ENCODE measurements at regions not wholly inside any gene's neighbourhood (a gene's known extent, or its start where the extent isn't known, plus 50 kb on each side); places are given as distances from the start of the nearest gene placed in this dataset.

DNA sequence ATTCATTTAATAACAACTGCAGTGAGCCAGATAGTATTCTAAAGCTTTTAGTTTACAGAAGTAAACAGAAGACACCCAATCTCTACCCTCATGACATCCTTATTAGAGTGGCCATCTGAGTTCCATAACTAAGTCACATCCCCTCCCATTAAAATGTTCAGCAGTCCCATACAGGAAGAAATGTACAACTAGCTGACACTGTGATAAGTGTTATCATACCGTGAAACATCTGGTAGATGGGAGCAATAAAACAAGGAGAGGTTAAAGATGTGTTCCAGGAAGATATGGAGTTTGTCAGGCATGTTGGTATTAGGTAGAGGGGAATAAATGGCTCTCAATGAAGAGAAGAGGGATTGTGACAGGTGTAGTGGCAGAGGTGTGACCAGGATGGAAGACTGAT is 60.5 kb upstream of the CAV2 start (continued):
- TF ChIP-seq, protein P1, sequence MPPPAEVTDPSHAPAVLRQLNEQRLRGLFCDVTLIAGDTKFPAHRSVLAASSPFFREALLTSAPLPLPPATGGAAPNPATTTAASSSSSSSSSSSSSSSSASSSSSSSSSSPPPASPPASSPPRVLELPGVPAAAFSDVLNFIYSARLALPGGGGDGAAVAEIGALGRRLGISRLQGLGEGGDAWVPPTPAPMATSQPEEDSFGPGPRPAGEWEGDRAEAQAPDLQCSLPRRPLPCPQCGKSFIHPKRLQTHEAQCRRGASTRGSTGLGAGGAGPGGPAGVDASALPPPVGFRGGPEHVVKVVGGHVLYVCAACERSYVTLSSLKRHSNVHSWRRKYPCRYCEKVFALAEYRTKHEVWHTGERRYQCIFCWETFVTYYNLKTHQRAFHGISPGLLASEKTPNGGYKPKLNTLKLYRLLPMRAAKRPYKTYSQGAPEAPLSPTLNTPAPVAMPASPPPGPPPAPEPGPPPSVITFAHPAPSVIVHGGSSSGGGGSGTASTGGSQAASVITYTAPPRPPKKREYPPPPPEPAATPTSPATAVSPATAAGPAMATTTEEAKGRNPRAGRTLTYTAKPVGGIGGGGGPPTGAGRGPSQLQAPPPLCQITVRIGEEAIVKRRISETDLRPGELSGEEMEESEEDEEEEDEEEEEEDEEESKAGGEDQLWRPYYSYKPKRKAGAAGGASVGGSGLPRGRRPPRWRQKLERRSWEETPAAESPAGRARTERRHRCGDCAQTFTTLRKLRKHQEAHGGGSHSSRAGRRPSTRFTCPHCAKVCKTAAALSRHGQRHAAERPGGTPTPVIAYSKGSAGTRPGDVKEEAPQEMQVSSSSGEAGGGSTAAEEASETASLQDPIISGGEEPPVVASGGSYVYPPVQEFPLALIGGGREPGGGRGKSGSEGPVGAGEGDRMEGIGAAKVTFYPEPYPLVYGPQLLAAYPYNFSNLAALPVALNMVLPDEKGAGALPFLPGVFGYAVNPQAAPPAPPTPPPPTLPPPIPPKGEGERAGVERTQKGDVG (CRISPR knock-in tag; IDR thresholded peaks at IDR 0.05): no peak
- TF ChIP-seq, protein P2, sequence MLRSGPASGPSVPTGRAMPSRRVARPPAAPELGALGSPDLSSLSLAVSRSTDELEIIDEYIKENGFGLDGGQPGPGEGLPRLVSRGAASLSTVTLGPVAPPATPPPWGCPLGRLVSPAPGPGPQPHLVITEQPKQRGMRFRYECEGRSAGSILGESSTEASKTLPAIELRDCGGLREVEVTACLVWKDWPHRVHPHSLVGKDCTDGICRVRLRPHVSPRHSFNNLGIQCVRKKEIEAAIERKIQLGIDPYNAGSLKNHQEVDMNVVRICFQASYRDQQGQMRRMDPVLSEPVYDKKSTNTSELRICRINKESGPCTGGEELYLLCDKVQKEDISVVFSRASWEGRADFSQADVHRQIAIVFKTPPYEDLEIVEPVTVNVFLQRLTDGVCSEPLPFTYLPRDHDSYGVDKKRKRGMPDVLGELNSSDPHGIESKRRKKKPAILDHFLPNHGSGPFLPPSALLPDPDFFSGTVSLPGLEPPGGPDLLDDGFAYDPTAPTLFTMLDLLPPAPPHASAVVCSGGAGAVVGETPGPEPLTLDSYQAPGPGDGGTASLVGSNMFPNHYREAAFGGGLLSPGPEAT (IDR thresholded peaks at IDR 0.05; ENCODE audit: low read depth): no peak
- TF ChIP-seq, protein P3, sequence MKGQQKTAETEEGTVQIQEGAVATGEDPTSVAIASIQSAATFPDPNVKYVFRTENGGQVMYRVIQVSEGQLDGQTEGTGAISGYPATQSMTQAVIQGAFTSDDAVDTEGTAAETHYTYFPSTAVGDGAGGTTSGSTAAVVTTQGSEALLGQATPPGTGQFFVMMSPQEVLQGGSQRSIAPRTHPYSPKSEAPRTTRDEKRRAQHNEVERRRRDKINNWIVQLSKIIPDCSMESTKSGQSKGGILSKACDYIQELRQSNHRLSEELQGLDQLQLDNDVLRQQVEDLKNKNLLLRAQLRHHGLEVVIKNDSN (IDR thresholded peaks at IDR 0.05; ENCODE audit: borderline replicate concordance, extremely low read length, insufficient read depth, low read depth, low read length): no peak

DNA sequence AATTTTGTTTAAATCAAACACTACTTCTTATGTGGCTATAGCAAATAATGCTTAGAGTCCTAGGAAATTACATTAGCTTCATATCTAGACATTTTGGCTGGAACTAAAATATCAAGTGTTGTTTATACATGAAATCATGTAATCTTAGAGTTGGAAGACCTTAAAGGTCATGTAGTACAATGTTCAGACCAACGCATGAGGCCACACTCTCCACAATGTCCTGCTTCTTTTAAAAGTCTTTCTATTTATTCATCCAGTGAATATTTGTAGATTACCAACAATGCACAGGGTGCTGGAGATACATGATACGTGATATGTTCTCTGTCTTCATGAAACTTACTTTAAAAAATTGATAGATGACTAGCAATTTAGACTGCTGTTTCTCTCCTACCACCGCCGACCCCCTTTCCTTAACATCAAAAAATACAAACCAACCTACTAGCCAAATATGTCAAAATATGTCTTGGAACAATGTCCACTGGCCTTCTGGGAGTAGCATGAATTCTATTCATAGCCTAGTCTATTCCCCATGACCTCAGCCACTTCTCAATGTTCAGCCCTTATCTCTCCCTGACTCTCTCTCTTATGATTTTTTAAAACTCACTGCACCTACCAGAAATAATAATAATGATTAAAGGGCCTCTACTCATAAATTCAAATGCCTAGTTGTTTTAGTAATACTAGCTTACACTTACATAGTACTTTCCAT is 59.5 kb upstream of the CAV2 start:
- 46% methylated on average over 4 of the region's 4 CpGs for WGBS (ENCODE audit: insufficient coverage, insufficient replicate concordance, low lambda C conversion rate, missing lambda C conversion rate)
- SMC1A ChIA-PET (ENCODE audit: uncharacterized antibody, unreplicated experiment): no interaction called here
- H3K9ac ChIP-seq (ENCODE audit: control insufficient read depth, insufficient read depth, low read length): no peak overlapping the region
- no peaks in the 10 kb centered on the region for H3K9me3 ChIP-seq (replicated peaks; ENCODE audit: control insufficient read depth, insufficient read depth, low read length)
- CTCF ChIA-PET: no interaction called here
- no peaks in the 10 kb centered on the region for H3K79me2 ChIP-seq (ENCODE audit: control insufficient read depth, insufficient read depth, low read length)
- H4K20me1 ChIP-seq (ENCODE audit: control insufficient read depth, insufficient read depth): no peaks in the 10 kb centered on the region
- FAIRE-seq (no peak), DNase-seq (ENCODE audit: low read depth, low spot score) (no peak), ATAC-seq (no peak)
- intact Hi-C loops (cut with micrococcal nuclease; ENCODE audit: unreplicated experiment) (no loop called here), in situ Hi-C loops (cut with MboI) (no loop called here)
- H3K27ac ChIP-seq (ENCODE audit: control insufficient read depth, insufficient read depth): no peak overlapping the region
- RAD21 ChIA-PET (ENCODE audit: unreplicated experiment): no interaction called here
- no peaks in the 10 kb centered on the region for H3K36me3 ChIP-seq (ENCODE audit: control insufficient read depth in 2 of 2, insufficient read depth in 2 of 2, low read length in 1 of 2)
- POLR2A ChIA-PET: no interaction called here
- no peak overlapping the region for H3K4me2 ChIP-seq (ENCODE audit: control insufficient read depth, insufficient read depth)
- no peaks in the 10 kb centered on the region for H3K4me1 ChIP-seq (ENCODE audit: control insufficient read depth, insufficient read depth, low read length)
- BruUV-seq (replicated peaks): no TSS peak
- no peak overlapping the region for H3K4me3 ChIP-seq
- H2AFZ ChIP-seq (ENCODE audit: control insufficient read depth, low read depth, low read length): no peak overlapping the region
- H3K27me3 ChIP-seq (replicated peaks in 1 of 2; ENCODE audit: control insufficient read depth in 2 of 2, insufficient read depth in 2 of 2, low read length in 1 of 2): no peaks in the 10 kb centered on the region; a peak in 2 of 4 replicates
- TF ChIP-seq, protein P4, sequence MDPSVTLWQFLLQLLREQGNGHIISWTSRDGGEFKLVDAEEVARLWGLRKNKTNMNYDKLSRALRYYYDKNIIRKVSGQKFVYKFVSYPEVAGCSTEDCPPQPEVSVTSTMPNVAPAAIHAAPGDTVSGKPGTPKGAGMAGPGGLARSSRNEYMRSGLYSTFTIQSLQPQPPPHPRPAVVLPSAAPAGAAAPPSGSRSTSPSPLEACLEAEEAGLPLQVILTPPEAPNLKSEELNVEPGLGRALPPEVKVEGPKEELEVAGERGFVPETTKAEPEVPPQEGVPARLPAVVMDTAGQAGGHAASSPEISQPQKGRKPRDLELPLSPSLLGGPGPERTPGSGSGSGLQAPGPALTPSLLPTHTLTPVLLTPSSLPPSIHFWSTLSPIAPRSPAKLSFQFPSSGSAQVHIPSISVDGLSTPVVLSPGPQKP (IDR thresholded peaks at IDR 0.05; ENCODE audit: low read depth, low read length): no peak
- TF ChIP-seq SIN3A (IDR thresholded peaks at IDR 0.05; ENCODE audit: low read depth, low read length) (no peak), BHLHE40 (IDR thresholded peaks at IDR 0.05; ENCODE audit: borderline replicate concordance in 1 of 2, low read depth in 2 of 2, low read length in 1 of 2) (no peak), MTA2 (IDR thresholded peaks at IDR 0.05; ENCODE audit: low read depth) (no peak), NBN (IDR thresholded peaks at IDR 0.05) (no peak), FOXK2 (IDR thresholded peaks at IDR 0.05) (no peak)
- TF ChIP-seq, protein P5, sequence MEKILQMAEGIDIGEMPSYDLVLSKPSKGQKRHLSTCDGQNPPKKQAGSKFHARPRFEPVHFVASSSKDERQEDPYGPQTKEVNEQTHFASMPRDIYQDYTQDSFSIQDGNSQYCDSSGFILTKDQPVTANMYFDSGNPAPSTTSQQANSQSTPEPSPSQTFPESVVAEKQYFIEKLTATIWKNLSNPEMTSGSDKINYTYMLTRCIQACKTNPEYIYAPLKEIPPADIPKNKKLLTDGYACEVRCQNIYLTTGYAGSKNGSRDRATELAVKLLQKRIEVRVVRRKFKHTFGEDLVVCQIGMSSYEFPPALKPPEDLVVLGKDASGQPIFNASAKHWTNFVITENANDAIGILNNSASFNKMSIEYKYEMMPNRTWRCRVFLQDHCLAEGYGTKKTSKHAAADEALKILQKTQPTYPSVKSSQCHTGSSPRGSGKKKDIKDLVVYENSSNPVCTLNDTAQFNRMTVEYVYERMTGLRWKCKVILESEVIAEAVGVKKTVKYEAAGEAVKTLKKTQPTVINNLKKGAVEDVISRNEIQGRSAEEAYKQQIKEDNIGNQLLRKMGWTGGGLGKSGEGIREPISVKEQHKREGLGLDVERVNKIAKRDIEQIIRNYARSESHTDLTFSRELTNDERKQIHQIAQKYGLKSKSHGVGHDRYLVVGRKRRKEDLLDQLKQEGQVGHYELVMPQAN (conservative IDR thresholded peaks at IDR 0.05): no peak
